Lung (tissue), 11 donors: ENCODE measurements at regions not wholly inside any gene's neighbourhood (a gene's known extent, or its start where the extent isn't known, plus 50 kb on each side); places are given as distances from the start of the nearest gene placed in this dataset.

Experiments
- ATAC-seq: fragments of 200-7000 bp; cut with Tn5 transposase; one replicate; pipeline ENCODE4 v1.9.1; 2020; ENCODE audit warnings: moderate number of reproducible peaks; ENCODE audit not compliant: insufficient read depth, low FRiP score
- DNase-seq, 3 donors: peaks; one replicate each; pipeline ENCODE4 v3.0.0-alpha.2; 2013 to 2017
- H3K27ac ChIP-seq, 2 donors: one replicate each; pipeline ENCODE4 v1.5.1; 2013; ENCODE audit warnings: mild to moderate bottlenecking in 2 of 2, moderate library complexity in 2 of 2, control low read depth in 1 of 2, inconsistent platforms in 1 of 2, low read depth in 1 of 2, low read length in 1 of 2
- H3K27me3 ChIP-seq, 3 donors: one replicate each; pipeline ENCODE4 v1.5.1; 2013; ENCODE audit warnings: low read length in 2 of 3; ENCODE audit not compliant: control insufficient read depth in 3 of 3, insufficient read depth in 3 of 3
- H3K36me3 ChIP-seq, 4 donors: one replicate each; pipeline ENCODE4 v1.5.1; 2013; ENCODE audit warnings: low read length in 4 of 4, mild to moderate bottlenecking in 1 of 4, moderate library complexity in 1 of 4; ENCODE audit not compliant: control insufficient read depth in 4 of 4, insufficient read depth in 4 of 4
- H3K4me1 ChIP-seq, 5 donors: one replicate each; pipeline ENCODE4 v1.5.1; 2013; ENCODE audit warnings: low read length in 5 of 5, mild to moderate bottlenecking in 2 of 5, moderate library complexity in 1 of 5; ENCODE audit not compliant: control insufficient read depth in 5 of 5, insufficient read depth in 5 of 5
- H3K4me3 ChIP-seq: one replicate; pipeline ENCODE4 v1.5.1; 2013; ENCODE audit warnings: mild to moderate bottlenecking, control low read depth, moderate library complexity
- H3K9ac ChIP-seq, 2 donors: one replicate each; pipeline ENCODE4 v1.5.1; 2013; ENCODE audit warnings: low read length in 2 of 2, control low read depth in 1 of 2; ENCODE audit not compliant: insufficient read depth in 1 of 2
- H3K9me3 ChIP-seq, 4 donors: one replicate each; pipeline ENCODE4 v1.5.1; 2013; ENCODE audit warnings: low read length in 3 of 4, mild to moderate bottlenecking in 1 of 4, moderate library complexity in 1 of 4; ENCODE audit not compliant: control insufficient read depth in 4 of 4, insufficient read depth in 3 of 4
- CTCF ChIP-seq: IDR thresholded peaks from 2 replicates; pipeline ENCODE4 v1.5.1; 2012; ENCODE audit warnings: mild to moderate bottlenecking; ENCODE audit errors: control extremely low read depth, extremely low read depth
- WGBS, 2 donors: extraction: QIAGEN DNeasy Blood & Tissue Kit; methylation state at CpG; one replicate each; pipeline ENCODE4 v1.1.7; 2013; 5-methylcytosine and 5-hydroxymethylcytosine counted together
- donor health status: control.
- donor health status: control.
- donor health status: Bipolar disorder and iron deficiency.
- donor health status: healthy.
- donor health status: DM: yes; HTN: yes; CAD: no.

- no peak overlapping the region for H3K27ac ChIP-seq
- no peaks in the 10 kb centered on the region for H3K27me3 ChIP-seq
- no peak overlapping the region for H3K4me3 ChIP-seq
- TF ChIP-seq CTCF: no peak
- H3K9me3 ChIP-seq: peaks cover 0 to 2% (median 0%) of the 10 kb centered on the region in 4 donors
- no peak overlapping the region for H3K9ac ChIP-seq
- H3K36me3 ChIP-seq: no peaks in the 10 kb centered on the region
- DNase-seq (no peak), ATAC-seq (no peak)
- no peaks in the 10 kb centered on the region for H3K4me1 ChIP-seq
- 54 to 61% methylated on average over 3 of the region's 3 CpGs for WGBS, 2 donors
Measured at GRCh38 chr15:45991863-45992262, 357.0 kb downstream of the SQOR start.

- H3K9ac ChIP-seq: no peak overlapping the region
- ATAC-seq (no peak), DNase-seq (no peak)
- no peaks in the 10 kb centered on the region for H3K36me3 ChIP-seq
- peak overlapping the region in 1 of 2 donors; percentile 16 for H3K27ac ChIP-seq
- 87 to 91% methylated on average over 3 of the region's 3 CpGs for WGBS, 2 donors
- H3K4me1 ChIP-seq: no peaks in the 10 kb centered on the region
- H3K27me3 ChIP-seq: no peaks in the 10 kb centered on the region
- TF ChIP-seq CTCF: no peak
- H3K4me3 ChIP-seq: no peak overlapping the region
- H3K9me3 ChIP-seq: peaks cover 0 to 2% (median 0%) of the 10 kb centered on the region in 4 donors
Measured at GRCh38 chr15:45993072-45993471, 358.2 kb downstream of the SQOR start.

- no peak for TF ChIP-seq CTCF
- H3K27me3 ChIP-seq: no peaks in the 10 kb centered on the region
- no peaks in the 10 kb centered on the region for H3K36me3 ChIP-seq
- ATAC-seq (no peak), DNase-seq (no peak)
- H3K4me3 ChIP-seq: no peak overlapping the region
- H3K4me1 ChIP-seq: no peaks in the 10 kb centered on the region
- no peak overlapping the region for H3K9ac ChIP-seq
- H3K27ac ChIP-seq: no peak overlapping the region
- H3K9me3 ChIP-seq: peaks cover 0 to 2% (median 0%) of the 10 kb centered on the region in 4 donors
Measured at GRCh38 chr15:45993508-45993907, 358.7 kb downstream of the SQOR start.

GRCh38 chr15:45995800-45996199, 361.0 kb downstream of the SQOR start:
- WGBS, 2 donors: 84 to 88% methylated on average over 4 of the region's 4 CpGs
- ATAC-seq (no peak), DNase-seq (no peak)
- Histone ChIP-seq H3K27ac (no peak overlapping the region), H3K9me3 (peaks cover 0 to 4% (median 0%) of the 10 kb centered on the region in 4 donors), H3K36me3 (no peaks in the 10 kb centered on the region), H3K4me1 (no peaks in the 10 kb centered on the region), H3K9ac (no peak overlapping the region), H3K27me3 (no peaks in the 10 kb centered on the region), H3K4me3 (no peak overlapping the region)
- no peak for TF ChIP-seq CTCF
